ENCODE measurements at regions not wholly inside any gene's neighbourhood (a gene's known extent, or its start where the extent isn't known, plus 50 kb on each side); places are given as distances from the start of the nearest gene placed in this dataset.
A peak's percentile ranks its signal among the peaks of the same experiment; 100 is the strongest.
"Not testable (repeated sequence)": the region's sequence is repeated elsewhere in the genome, so short reads cannot be mapped to it uniquely, and the experiment has no call there.

DNA sequence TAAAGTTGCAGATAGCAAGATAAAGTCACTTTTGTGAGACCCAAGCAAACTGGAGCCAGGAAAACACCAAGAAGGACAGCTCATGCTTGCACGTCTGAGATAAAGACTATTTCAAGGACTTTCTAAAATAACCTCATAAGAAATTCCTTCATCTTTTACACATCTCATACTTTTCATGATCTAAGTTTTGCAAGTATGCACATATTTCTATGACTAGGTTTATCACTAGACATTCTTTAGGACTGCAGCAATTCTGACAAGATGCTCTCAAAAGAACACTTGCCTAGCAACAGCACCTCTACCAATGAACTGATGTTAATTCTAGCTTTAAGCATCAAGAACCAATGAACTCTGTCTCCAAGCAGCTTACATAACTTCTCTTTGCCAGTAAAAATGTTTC lies 457.6 kb downstream of the SEMA3D start:
- DNase-seq: no peak

- DNase-seq: no peak
Measured at GRCh38 chr7:84722734-84723133, 464.1 kb downstream of the SEMA3D start.

GRCh38 chr7:84722086-84722485 lies 464.8 kb downstream of the SEMA3D start:
- no peak for DNase-seq

DNA sequence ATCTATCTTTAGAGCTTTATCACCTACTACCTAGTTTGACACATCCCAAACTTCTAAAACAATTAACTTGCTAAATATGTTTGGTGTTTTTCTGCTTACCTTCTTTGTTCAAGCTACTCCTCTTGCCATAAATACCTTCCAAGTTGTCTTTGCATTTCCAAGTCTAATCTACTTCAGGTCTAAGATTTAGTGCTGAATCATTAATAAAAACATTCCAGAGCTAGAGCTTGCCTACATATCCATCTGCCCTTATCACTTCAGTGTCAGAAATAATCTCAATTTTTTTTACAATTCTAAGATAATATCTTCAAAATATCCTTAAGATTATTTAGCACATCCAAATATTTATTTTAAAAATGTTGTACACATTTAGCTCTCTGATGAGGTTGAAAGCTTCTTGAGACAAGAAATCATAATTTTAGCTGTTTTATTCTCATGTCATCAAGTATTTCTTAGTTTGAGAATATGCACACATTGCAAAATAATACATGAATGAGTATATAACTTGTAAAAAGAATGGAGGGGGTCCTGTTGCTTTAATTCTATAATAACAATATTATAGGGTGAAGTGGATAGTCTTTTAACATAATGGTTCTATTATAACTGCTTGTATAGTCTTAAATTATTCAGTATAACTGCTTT lies 466.3 kb downstream of the SEMA3D start:
- no peak for DNase-seq

DNA sequence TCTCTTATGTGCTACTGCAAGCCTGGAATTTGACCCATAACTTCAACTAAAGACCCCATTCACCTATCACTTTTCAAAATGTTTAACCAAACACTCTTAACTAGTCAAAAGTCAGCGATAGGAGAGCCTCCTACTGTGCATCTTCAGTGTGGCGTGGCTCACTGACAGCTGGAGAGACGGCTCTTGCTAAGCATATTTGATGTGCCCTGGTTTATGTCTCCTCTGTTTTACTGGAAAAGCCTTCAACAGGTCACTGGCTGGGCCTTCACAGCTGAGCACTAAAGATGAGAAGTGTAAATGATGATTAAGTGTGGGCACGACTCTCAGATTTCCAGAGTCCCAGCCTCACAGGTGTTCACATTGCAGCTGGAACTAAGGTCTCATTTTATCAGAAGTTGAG lies 472.1 kb downstream of the SEMA3D start:
- DNase-seq: no peak

DNA sequence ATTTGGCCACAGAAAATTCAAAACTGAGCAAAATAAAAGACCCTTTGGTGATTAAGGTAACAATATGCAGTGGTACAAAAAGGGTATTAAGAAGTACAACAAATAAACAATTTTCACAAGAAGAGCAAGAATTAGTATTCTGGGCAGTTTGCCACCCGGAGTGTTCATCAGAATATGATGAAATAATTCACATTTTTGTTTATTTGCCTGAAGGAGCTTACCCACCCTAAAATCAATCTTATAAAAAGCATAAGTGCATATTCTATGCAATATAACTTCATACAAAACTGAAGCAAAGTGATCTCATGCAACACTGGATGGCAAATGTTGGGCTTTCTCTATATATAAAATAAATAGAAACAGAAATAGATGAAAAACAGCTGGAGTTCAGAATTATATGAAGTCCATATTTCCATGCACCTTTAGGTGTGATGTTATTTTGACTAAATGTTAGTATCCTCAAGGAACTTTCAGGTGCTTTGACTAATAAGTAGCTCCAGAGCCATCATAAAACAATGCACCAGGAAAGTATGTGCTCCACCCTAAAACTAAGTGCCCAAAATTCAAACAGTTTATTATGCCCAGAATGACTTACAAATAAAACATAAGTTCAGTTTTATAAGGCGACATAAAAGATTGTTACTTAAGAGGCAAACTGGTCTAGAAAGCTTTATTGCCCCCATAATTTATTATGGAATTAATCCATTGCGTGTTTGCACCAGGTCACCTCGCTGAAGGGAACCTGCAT lies 474.3 kb downstream of the SEMA3D start:
- no peak for DNase-seq

DNA sequence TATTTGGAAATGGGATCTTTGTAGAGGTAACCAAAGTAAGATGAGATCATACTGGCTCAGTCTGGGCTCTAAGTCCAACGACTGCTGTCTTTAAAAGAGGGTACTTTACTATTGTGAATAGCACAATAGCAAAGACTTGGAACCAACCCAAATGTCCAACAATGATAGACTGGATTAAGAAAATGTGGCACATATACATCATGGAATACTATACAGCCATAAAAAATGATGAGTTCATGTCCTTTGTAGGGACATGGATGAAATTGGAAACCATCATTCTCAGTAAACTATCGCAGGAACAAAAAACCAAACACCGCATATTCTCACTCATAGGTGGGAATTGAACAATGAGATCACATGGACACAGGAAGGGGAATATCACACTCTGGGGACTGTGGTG lies 476.3 kb downstream of the SEMA3D start:
- not testable (repeated sequence) for DNase-seq

DNA sequence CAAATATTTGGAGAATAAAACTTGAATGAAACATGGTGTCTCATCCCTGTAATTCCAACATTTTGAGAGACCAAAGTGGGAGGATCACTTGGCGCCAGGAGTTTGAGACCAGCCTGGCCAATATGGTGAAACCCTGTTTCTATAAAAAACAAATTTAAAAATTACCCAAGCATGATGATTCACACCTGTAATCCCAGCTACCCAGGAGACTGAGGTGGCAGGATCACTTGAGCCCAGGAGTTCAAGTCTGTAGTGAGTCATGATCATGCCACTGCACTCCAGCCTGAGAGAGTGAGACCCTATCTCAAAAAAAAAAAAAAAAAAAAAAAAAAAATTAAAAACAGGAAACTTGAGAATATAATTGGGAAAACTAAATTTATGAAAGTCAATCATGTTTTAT lies 481.1 kb downstream of the SEMA3D start:
- no peak for DNase-seq

GRCh38 chr7:84705079-84705478 lies 481.8 kb downstream of the SEMA3D start:
- DNase-seq: no peak

GRCh38 chr7:84704380-84704779 lies 482.5 kb downstream of the SEMA3D start:
- DNase-seq: no peak

DNA sequence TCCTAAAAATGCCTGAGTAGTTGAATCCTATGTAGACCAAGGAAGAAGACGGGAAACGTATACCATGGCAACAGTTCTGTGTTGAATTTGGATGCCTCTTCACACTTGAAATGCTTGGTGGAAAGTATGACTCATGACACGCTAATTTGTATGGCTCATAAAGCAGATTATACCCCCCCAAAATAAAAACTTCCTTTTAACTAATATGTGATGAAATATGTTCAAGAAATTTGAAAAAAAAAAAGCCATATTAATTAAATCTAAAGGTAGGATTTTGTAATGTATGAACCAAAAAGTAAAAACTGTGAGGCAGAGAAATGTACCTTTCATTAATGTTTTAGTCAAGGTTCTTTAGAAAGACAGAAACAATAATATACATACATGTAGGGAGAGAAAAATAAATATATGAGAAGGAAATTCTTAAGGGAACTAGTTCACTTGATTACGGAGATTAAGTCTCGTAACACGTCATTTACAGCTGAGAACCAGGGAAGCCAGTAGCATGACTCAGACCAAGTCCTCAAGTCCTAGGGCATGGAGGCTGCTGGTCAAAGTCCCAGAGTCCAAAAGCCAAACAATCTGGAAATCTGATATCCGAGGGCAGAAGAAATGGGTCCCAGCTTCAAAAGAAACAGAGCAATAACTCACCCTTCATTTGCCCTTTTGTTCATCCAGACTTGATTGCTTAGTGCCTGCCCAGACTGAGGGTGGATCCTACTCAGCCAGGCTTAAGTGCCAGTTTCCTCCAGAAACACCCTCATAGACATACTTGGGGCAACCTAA lies 485.1 kb downstream of the SEMA3D start:
- no peak for DNase-seq

- no peak for DNase-seq
Measured at GRCh38 chr7:84700563-84701370, 486.1 kb downstream of the SEMA3D start.

DNA sequence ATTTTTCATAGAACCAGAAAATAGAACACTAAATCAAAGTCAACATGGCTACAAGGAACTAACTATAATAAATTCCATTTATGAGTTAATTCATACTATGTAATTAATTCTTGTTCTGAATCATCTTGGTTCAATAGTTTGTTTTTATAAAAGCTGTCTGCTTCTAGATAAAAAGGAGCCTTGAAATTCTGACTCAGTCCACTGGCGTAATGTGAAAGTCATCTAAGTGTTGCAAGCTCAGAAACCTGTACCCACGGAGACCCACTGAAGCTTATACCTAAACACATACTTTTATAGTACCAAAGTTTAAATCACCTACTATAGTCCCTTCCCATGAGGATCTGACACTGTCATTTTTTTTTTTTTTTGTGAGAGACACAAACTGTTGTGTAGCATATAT lies 489.4 kb downstream of the SEMA3D start:
- no peak for DNase-seq

DNA sequence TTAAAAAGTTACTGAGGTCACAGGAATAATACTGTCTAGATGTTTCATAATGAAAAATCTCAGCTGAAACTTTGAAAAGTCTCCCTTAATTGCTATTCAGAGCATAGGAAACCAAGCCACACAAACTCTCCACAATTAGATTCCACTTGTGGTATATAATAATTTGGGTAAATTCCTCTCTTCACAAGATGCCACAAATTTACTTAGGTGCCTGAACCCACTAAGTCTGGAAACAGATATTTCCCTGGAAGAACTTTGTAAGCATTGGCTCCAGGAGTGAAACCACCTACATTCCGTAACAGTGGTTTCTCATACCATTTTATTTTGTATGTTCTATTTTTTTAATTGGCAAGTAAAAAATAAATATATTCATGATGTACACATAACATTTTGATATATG lies 493.4 kb downstream of the SEMA3D start:
- DNase-seq: no peak

DNA sequence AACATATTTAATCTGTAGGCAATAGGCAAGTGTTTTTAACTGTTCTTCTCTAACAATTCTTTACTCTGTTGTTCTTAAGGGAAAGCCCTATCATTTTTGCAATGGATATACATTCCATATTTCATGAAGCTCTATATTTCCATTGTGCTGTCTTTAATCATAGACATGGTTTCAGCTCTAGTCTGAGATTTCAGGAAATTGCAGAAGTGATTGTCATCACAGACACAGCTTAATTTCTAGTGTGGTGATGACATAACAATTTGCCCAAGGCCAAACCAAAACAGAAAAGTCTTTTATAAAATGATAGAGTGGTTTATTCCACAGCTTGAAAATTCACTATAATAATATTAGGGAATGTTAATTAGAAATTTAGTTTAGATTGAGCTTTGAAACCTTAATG lies 494.1 kb upstream of the SEMA3A start:
- DNase-seq: no peak

DNA sequence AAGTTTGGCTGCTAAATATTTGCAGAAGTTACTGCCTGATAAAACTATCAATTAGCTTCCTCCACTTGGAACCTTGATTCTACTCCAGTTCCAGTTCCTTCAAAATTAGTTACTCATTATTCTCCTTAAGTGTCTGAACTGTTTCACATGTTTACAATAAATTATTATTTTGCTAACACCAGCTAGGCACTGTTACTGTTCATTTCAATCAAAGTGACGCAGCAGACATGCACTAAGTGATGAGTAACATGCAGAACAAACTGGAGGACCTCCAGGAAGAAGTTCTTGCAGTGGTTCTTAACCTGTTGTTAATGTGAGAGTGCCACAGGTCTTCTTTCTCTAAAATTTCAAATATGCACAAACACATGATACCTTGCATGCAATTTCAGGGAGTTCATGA lies 491.8 kb upstream of the SEMA3A start:
- DNase-seq: no peak

- no peak for DNase-seq
Measured at GRCh38 chr7:84684836-84685480, 490.4 kb upstream of the SEMA3A start.

GRCh38 chr7:84682543-84682942 lies 488.0 kb upstream of the SEMA3A start:
- no peak for DNase-seq

DNA sequence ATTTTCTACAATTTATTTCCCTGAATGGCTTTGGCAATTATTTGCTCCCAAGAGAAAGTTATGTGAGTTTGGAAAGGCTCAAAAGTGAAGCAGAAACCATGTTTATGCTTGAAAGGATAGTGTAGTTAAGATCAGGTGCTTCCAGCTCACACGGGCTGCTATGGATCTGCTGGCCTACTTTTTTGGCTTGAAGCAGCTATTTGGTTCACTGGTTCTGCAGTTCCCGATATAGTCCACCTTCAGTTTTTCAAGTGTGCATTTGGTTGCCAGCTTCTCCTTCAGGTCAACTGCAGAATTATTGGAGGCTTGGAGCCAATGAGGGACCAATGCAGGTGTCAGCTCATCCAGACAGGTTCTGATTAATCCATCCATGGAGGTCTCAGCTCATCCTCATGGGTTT lies 484.3 kb upstream of the SEMA3A start:
- DNase-seq: no peak

GRCh38 chr7:84677117-84677732 lies 482.6 kb upstream of the SEMA3A start:
- DNase-seq: no peak

- peak; percentile 2 for DNase-seq
Measured at GRCh38 chr7:84675633-84676034, 481.0 kb upstream of the SEMA3A start.

DNA sequence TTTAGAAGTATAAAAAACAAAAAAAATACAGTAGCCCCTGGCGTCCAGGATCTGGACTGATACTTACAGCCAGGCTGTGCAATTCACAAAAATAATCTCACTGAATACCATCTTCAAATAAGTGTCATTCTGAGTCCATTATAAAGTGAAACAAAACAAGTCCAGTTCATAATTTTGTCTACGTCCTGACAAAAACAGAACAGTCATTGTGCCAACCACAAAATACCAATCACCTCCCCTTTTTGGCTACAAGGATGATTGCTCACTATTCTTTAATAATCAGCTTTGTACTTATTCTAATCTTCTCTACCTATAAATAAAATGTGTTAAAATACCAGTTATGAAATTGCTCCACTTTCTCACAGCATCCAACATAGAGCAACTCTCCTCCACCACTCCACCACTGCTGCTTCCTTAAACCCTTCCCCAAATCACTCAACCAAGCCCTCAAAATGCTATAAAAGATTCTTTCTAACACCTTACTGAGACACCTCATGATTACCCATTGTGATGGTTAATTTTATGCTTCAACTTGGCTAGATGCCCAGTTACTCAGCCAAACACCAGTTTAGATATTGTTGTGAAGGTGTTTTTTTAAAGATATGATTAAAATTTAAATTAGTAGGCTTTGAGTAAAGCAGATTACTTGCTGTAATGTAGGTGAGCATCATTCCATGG lies 479.8 kb upstream of the SEMA3A start:
- peak; percentile 1 for DNase-seq

Data from hematopoietic multipotent progenitor cell treated with erythropoietin and hydrocortisone succinate and interleukin-3 and kit ligand, for 6 days (in vitro differentiated cells).